ENCODE measurements at regions not wholly inside any gene's neighbourhood (a gene's known extent, or its start where the extent isn't known, plus 50 kb on each side); places are given as distances from the start of the nearest gene placed in this dataset.
"Not testable (repeated sequence)": the region's sequence is repeated elsewhere in the genome, so short reads cannot be mapped to it uniquely, and the experiment has no call there.

GRCh38 chr6:121645100-121645745, 209.8 kb downstream of the GJA1 start:
- no peak for DNase-seq

DNA sequence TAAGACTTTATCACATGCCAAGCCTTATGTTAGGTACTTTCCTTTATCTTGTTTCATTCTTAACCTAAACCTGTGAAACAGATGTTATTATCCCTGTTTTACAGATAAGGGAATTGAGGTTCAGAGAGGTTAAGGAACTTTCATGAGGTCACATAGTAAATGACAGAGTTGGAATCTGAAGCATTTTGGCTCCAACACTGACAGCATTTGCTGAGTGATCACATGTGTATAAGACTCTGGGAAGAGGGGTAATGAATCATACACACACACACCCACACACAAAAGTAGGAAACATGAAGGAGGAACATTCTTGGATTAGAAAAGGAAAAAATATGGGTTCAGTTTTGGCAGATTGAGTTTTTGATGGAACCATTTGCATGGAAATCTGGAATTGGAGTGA, 212.5 kb downstream of the GJA1 start:
- peak; percentile 83 for DNase-seq

GRCh38 chr6:121649951-121650350, 214.5 kb downstream of the GJA1 start:
- DNase-seq, result no peak

- no peak for DNase-seq
Measured at GRCh38 chr6:121651420-121651819, 216.0 kb downstream of the GJA1 start.

DNA sequence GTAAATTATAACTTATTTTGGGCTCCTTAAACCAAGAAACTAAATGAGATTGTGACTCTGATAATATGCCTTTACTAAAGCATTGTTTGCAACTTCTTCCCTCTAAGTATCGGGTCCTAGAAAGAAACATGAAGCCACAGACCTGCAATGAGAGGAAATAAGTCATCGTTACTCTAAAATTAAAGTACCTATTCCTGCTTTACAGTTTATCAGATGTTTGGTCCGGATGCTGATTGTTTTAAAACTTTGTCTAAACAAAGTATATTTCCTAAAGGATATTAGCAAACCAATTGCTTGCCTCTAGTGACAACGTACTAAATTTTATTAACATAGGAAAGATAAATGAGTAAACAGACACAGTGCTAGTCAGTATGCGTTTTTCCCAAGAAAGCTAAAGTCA, 216.8 kb downstream of the GJA1 start:
- DNase-seq, result no peak

GRCh38 chr6:121652726-121653623, 217.5 kb downstream of the GJA1 start:
- peak; percentile 63 for DNase-seq

- no peak for DNase-seq
Measured at GRCh38 chr6:121653624-121654008, 218.2 kb downstream of the GJA1 start.

GRCh38 chr6:121657972-121658371, 222.5 kb downstream of the GJA1 start:
- DNase-seq, result no peak

DNA sequence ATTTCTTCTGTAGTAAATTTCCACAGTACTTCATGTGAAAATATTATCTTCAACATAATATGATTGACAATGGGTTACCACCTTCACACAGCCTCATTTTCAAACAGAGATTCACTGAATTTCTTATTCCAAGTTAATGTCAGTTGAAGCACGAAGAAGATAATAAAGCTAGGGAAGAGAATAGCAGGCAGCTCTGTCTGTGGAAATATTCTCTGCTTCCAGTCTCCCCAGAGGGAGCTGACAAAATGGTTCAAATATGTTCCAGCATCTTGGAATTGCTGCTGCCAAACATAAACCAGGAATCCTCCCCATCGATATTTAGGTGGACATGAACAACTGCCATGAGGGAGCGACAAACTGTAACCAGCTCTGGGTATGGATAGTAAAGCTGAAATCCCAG, 224.8 kb downstream of the GJA1 start:
- no peak for DNase-seq

GRCh38 chr6:121663292-121663810, 227.9 kb downstream of the GJA1 start:
- no peak for DNase-seq

DNA sequence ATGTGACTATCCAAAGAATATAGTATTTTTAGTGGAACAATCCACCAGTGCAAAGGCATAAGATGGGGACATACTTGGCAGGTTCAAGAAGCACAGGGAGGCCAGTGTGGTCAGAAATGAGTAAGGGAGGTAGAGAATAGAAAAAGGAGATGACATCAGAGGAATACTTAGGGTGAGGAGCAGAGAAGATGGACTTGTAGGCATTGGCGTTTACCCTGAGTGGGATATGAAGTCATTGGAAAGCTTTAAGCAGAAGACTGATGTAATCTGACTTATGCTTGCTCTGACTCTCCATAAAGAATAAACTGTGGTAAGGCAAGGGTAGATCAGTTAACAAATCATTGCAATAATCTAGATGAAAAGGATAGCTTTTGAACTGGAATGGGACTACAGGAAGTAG, 228.7 kb downstream of the GJA1 start:
- DNase-seq, result no peak

- peak; percentile 80 for DNase-seq
Measured at GRCh38 chr6:121666814-121667213, 231.4 kb downstream of the GJA1 start.

DNA sequence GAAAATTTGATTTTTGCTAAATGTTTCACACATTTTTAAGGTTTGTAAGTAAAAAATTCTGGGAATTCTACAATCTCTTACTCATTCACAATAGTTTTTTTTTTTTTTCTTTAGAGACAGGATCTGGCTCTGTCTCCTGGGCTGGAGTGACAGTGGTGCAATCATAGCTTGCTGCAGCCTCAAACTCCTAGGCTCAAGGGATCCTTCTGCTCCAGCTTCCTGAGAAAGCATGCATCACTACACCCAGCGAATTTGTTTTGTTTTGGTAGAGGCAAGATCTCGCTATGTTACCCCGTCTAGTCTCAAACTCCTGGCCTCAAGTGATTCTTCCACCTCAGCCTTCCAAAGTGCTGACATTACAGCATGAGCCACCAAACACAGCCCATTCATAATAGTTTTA, 232.8 kb downstream of the GJA1 start:
- DNase-seq, result no peak

- DNase-seq, result no peak
Measured at GRCh38 chr6:121670511-121670910, 235.1 kb downstream of the GJA1 start.

GRCh38 chr6:121677571-121677970, 242.1 kb downstream of the GJA1 start:
- DNase-seq, result no peak

DNA sequence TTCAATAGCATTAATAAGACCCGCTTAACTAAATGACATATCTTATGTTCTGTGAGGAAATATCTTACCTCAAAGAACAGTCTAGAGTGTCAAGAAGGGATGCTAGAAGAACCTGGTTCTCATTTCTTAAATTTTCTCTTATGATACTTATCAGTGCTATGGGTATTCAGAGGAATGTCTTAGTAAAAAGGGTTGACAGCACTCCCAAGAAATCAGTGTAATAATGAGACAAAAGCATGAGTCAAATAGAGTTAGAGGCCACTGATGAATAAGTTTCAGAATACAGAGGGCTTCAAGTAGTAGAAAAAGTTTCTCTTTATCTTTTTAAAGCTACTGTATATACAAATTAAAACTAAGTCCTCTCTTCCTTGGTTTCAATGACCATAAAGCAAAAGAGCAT, 242.8 kb downstream of the GJA1 start:
- DNase-seq, result no peak

DNA sequence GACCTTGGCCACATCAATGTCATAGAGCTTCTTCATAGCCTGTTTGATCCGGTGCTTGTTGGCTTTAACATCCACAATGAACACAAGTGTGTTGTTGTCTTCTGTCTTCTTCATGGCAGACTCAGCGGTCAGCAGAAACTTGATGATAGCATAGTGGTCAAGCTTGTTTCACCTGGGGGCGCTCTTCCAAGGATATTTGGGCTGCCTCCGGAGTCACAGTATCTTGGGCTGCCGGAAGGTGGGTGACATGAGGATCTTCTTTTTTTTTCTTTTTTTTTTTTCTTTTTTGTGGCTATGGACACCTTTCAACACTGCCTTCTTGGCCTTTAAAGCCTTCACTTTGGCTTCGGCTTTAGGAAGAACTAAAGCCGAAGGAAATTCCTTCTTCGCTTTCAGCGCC, 244.6 kb downstream of the GJA1 start:
- no peak for DNase-seq

GRCh38 chr6:121682666-121683065, 247.2 kb downstream of the GJA1 start:
- DNase-seq, result no peak

DNA sequence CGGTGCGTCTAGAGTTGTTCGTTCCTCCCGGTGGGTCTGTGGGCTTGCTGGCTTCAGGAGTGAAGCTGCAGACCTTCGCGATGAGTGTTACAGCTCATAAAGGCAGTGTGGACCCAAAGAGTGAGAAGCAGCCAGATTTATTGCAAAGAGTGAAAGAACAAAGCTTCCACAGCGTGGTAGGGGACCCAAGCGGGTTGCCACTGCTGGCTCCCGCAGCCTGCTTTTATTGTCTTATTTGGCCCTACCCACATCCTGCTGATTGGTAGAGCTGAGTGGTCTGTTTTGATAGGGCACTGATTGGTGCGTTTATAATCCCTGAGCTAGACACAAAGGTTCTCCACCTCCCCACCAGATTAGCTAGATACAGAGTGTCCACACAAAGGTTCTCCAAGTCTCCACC, 250.4 kb downstream of the GJA1 start:
- not testable (repeated sequence) for DNase-seq

GRCh38 chr6:121686611-121687023, 251.2 kb downstream of the GJA1 start:
- DNase-seq, result no peak

DNA sequence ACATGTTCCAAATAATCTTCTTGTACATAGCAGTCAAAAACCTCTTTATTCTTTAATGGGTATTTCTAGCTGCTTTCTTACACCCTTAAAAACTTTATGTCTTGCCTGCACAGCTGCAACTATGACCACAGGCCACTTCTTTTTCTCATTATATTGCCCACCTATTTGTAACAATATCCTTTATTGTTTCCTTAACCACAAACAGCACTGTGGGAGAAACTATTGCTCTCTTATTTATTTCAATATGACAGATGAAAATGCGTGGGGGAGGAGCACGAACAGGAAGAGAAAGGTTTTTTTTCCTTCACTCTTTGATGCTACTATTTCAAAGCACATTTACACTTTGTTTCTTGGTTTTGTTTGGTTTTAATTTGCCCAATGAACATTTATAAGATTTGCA, 253.5 kb downstream of the GJA1 start:
- DNase-seq, result no peak

GRCh38 chr6:121691126-121691551, 255.7 kb downstream of the GJA1 start:
- DNase-seq, result peak; percentile 82

GRCh38 chr6:121694389-121694788, 258.9 kb downstream of the GJA1 start:
- DNase-seq, result peak; percentile 68

DNA sequence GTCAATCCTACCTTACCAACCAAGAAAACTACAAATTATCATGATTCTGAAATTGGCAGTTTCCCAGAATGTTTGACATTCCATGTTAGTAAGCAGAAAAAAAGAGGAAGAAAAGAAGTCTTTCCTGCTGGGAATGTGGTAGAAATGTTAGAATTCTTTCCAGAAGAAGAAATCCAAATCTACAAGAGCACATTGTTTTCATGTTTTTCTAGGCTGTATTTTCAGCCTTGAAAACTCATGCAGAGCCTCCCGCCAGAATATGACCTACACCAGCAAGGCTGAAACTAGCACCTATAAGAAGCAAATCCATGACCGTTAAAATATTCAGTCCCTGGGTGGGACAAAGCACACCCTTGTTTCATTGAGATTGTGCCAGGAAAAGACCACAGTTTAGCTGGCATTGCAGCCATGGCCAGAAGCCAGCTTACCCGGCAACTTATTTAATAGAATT, 259.4 kb downstream of the GJA1 start:
- peak; percentile 67 for DNase-seq

Measured in NCI-H226 (cell line).